HepG2 (cell line): ENCODE measurements at regions not wholly inside any gene's neighbourhood (a gene's known extent, or its start where the extent isn't known, plus 50 kb on each side); places are given as distances from the start of the nearest gene placed in this dataset.

Experiments used
- KAT7 ChIP-seq: IDR thresholded peaks from 2 replicates; pipeline ENCODE4 v1.6.1; 2018; ENCODE audit warnings: borderline replicate concordance, missing compliant biosample characterization
- NFE2L2 ChIP-seq: fragments of 150-350 bp; IDR thresholded peaks from 2 replicates; pipeline ENCODE4 v1.6.1; 2014; ENCODE audit warnings: low read length
- POLR2AphosphoS5 ChIP-seq: IDR thresholded peaks from 2 replicates; pipeline ENCODE4 v1.6.1; 2012; ENCODE audit warnings: low read depth, low read length
- ZFP91 ChIP-seq: sonication (generic); formaldehyde crosslinking; IDR thresholded peaks from 2 replicates; pipeline ENCODE4 v1.9.0; 2022; ENCODE audit warnings: missing genetic modification reagents, mild to moderate bottlenecking, borderline replicate concordance

GRCh38 chr22:19640306-19640705 is 74.0 kb upstream of the SEPTIN5 start:
- TF ChIP-seq NFE2L2 (no peak), KAT7 (CRISPR knock-in tag) (no peak), POLR2AphosphoS5 (no peak), ZFP91 (CRISPR knock-in tag) (no peak)
